GM12875 (cell line): ENCODE measurements at regions not wholly inside any gene's neighbourhood (a gene's known extent, or its start where the extent isn't known, plus 50 kb on each side); places are given as distances from the start of the nearest gene placed in this dataset.

Source experiments
- H3K4me3 ChIP-seq: one replicate; pipeline ENCODE4 v1.5.1; 2011; ENCODE audit warnings: low read depth, low read length, control low read depth
- CTCF ChIP-seq: IDR thresholded peaks from 2 replicates; pipeline ENCODE4 v1.5.1; 2011; ENCODE audit warnings: low read depth, mild to moderate bottlenecking, control low read depth, inconsistent platforms, low read length, moderate library complexity, borderline replicate concordance; ENCODE audit not compliant: insufficient read depth

- peak; percentile 46; the same call in 1 of the 2 replicates for TF ChIP-seq CTCF
- H3K4me3 ChIP-seq: no peak overlapping the region
Measured at GRCh38 chr5:118611332-118611945, 376.9 kb downstream of the DTWD2 start.

GRCh38 chr5:118606940-118607339 lies 381.4 kb downstream of the DTWD2 start:
- TF ChIP-seq CTCF: no peak
- H3K4me3 ChIP-seq: no peak overlapping the region

GRCh38 chr5:118605761-118606160 lies 382.6 kb downstream of the DTWD2 start:
- TF ChIP-seq CTCF: no peak
- H3K4me3 ChIP-seq: no peak overlapping the region

- H3K4me3 ChIP-seq: no peak overlapping the region
- TF ChIP-seq CTCF: no peak
Measured at GRCh38 chr5:118604106-118604505, 384.2 kb downstream of the DTWD2 start.

- H3K4me3 ChIP-seq: no peak overlapping the region
- no peak for TF ChIP-seq CTCF
Measured at GRCh38 chr5:118603278-118603677, 385.1 kb downstream of the DTWD2 start.

GRCh38 chr5:118598311-118598710 lies 390.0 kb downstream of the DTWD2 start:
- TF ChIP-seq CTCF: no peak
- no peak overlapping the region for H3K4me3 ChIP-seq

- no peak overlapping the region for H3K4me3 ChIP-seq
- TF ChIP-seq CTCF: no peak
Measured at GRCh38 chr5:118597543-118597942, 390.8 kb downstream of the DTWD2 start.
